CD4-positive, alpha-beta T cell (primary cell): ENCODE measurements at regions not wholly inside any gene's neighbourhood (a gene's known extent, or its start where the extent isn't known, plus 50 kb on each side); places are given as distances from the start of the nearest gene placed in this dataset.

Source experiments
- ATAC-seq: fragments of 200-7000 bp; cut with Tn5 transposase; one replicate; pipeline ENCODE4 v1.10.0; 2022; ENCODE audit warnings: mild to moderate bottlenecking; ENCODE audit not compliant: poor library complexity
- CTCF ChIA-PET: fragments of 350-600 bp; sonication (Branson Sonifier 250); formaldehyde crosslinking; loops from one replicate; lab custom pipeline; 2021; ENCODE audit warnings: antibody characterized with exemption, inconsistent platforms; lab: Charles Lee
- POLR2A ChIA-PET: fragments of 350-600 bp; sonication (Branson Sonifier 250); formaldehyde crosslinking; loops from one replicate; lab custom pipeline; 2021; ENCODE audit warnings: antibody characterized with exemption, inconsistent platforms; lab: Charles Lee
- DNase-seq, 14 experiments: peaks; one replicate each; pipeline ENCODE4 v3.0.0-alpha.2; 2013 to 2020; ENCODE audit warnings: mixed read lengths in 2 of 14
- H3K27ac ChIP-seq, 2 donors: one replicate each; pipeline versions ENCODE4 v1.5.1 to v1.7.0; 2013; ENCODE audit warnings: low read length in 2 of 2, low read depth in 1 of 2, mild to moderate bottlenecking in 1 of 2
- H3K27me3 ChIP-seq, 2 experiments: 1 replicate in 1 of 2; 2 replicates in 1 of 2; pipeline versions ENCODE4 v1.6.1 to v1.7.0; 2013; ENCODE audit warnings: low read length in 2 of 2, control low read depth in 1 of 2, mild to moderate bottlenecking in 1 of 2, moderate library complexity in 1 of 2; ENCODE audit not compliant: insufficient read depth in 2 of 2, control insufficient read depth in 1 of 2
- H3K36me3 ChIP-seq: one replicate; pipeline ENCODE4 v1.6.1; 2013; ENCODE audit warnings: low read length, control low read depth; ENCODE audit not compliant: insufficient read depth
- H3K4me1 ChIP-seq: one replicate; pipeline ENCODE4 v1.6.1; 2013; ENCODE audit warnings: low read length, control low read depth; ENCODE audit not compliant: insufficient read depth
- H3K4me3 ChIP-seq: one replicate; pipeline ENCODE4 v1.5.1; 2013; ENCODE audit warnings: mild to moderate bottlenecking, low read length, moderate library complexity
- H3K9me3 ChIP-seq, 2 experiments: 1 replicate in 1 of 2; 2 replicates in 1 of 2; pipeline versions ENCODE4 v1.6.1 to v1.7.0; 2013; ENCODE audit warnings: low read length in 2 of 2, mild to moderate bottlenecking in 2 of 2, control low read depth in 1 of 2, moderate library complexity in 1 of 2; ENCODE audit not compliant: control insufficient read depth in 1 of 2, insufficient read depth in 1 of 2
- H3K27ac Mint-ChIP-seq: one replicate; pipeline ENCODE4 v1.8.0; 2020; ENCODE audit warnings: mixed read lengths
- H3K27me3 Mint-ChIP-seq: one replicate; pipeline ENCODE4 v1.8.0; 2021; ENCODE audit warnings: mixed read lengths
- H3K36me3 Mint-ChIP-seq: one replicate; pipeline ENCODE4 v1.8.0; 2021; ENCODE audit warnings: low read depth, mixed read lengths
- H3K4me1 Mint-ChIP-seq: one replicate; pipeline ENCODE4 v1.8.0; 2021; ENCODE audit warnings: low read depth, mixed read lengths
- H3K4me3 Mint-ChIP-seq: one replicate; pipeline ENCODE4 v1.8.0; 2020; ENCODE audit warnings: mild to moderate bottlenecking, mixed read lengths
- H3K9me3 Mint-ChIP-seq: one replicate; pipeline ENCODE4 v1.8.0; 2020; ENCODE audit warnings: mixed read lengths
- intact Hi-C, 2 experiments: fragments of 100-400 bp; cut with DNase I in 1 of 2; cut with micrococcal nuclease in 1 of 2; formaldehyde crosslinking; loops; one replicate each; pipeline versions ENCODE4 v1.15.1 to v1.9.0; 2023 to 2025; cut with DNase I, micrococcal nuclease
- TF ChIP-seq, protein P1 (sequence below): fragments of 200-600 bp; IDR thresholded peaks from one replicate; pipeline ENCODE4 v1.8.0; 2022; ENCODE audit warnings: antibody characterized with exemption, mild to moderate bottlenecking

DNA sequence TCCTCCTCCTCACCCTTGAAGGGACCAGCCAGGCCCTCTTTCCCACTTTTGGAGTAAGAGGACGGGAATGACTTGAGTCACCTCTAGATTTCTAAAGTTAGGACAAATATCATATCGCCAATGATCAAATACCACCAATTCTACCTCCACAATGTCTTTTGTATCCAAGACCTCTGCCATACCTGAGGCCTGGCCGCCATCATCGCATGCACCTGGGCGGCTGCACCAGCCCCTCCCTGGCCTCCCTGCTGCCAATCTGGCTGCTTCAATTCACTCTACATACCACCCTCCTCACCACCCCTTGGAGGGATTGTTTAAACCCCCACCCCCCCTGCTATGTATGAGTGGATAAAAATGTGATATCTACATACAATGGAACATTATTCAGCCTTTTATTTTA is 75.0 kb upstream of the RALY start:
- Histone ChIP-seq H3K36me3 (no peaks in the 10 kb centered on the region), H3K9me3 (no peaks in the 10 kb centered on the region), H3K27me3 (no peaks in the 10 kb centered on the region), H3K4me3 (no peak overlapping the region), H3K4me1 (peaks cover 5% of the 10 kb centered on the region), H3K27ac (no peak overlapping the region)
- no peaks in the 10 kb centered on the region for H3K27me3 Mint-ChIP-seq
- ChIA-PET POLR2A (no interaction called here), CTCF (no interaction called here)
- no peak overlapping the region for H3K4me3 Mint-ChIP-seq
- TF ChIP-seq, protein P1, sequence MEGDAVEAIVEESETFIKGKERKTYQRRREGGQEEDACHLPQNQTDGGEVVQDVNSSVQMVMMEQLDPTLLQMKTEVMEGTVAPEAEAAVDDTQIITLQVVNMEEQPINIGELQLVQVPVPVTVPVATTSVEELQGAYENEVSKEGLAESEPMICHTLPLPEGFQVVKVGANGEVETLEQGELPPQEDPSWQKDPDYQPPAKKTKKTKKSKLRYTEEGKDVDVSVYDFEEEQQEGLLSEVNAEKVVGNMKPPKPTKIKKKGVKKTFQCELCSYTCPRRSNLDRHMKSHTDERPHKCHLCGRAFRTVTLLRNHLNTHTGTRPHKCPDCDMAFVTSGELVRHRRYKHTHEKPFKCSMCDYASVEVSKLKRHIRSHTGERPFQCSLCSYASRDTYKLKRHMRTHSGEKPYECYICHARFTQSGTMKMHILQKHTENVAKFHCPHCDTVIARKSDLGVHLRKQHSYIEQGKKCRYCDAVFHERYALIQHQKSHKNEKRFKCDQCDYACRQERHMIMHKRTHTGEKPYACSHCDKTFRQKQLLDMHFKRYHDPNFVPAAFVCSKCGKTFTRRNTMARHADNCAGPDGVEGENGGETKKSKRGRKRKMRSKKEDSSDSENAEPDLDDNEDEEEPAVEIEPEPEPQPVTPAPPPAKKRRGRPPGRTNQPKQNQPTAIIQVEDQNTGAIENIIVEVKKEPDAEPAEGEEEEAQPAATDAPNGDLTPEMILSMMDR: no peak
- DNase-seq: no peak
- intact Hi-C loops: loop anchor here in 1 of 2 experiments (5.0 kb wide), 1 partner anchor 81 kb away; no protein-coding TSS in a partner anchor
- H3K4me1 Mint-ChIP-seq: peaks cover 15% of the 10 kb centered on the region
- no peaks in the 10 kb centered on the region for H3K9me3 Mint-ChIP-seq
- H3K36me3 Mint-ChIP-seq: no peaks in the 10 kb centered on the region
- no peak for ATAC-seq
- H3K27ac Mint-ChIP-seq: no peak overlapping the region

DNA sequence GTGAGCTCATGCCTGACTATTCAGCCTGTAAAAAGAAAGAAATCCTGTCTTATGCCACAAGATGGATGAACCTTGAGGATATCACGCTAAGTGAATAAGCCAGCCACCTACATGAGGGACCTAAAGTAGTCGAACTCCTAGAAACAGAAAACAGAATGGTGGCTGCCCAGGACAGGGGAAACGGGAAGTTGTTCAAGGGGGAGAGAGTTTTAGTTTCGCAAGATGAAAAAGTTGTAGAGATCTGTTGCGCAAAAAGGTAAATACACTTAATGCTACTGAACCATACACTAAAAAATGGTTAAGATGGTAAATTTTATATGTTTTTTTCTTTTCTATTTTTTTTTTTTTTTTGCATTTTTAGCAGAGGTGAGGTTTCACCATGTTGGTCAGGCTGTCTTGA is 74.1 kb upstream of the RALY start:
- DNase-seq (peak in 2 of 14 experiments; percentile 18 to 22), ATAC-seq (no peak)
- no peaks in the 10 kb centered on the region for H3K36me3 ChIP-seq
- peaks cover 5% of the 10 kb centered on the region for H3K4me1 ChIP-seq
- no peak overlapping the region for H3K27ac ChIP-seq
- no peaks in the 10 kb centered on the region for H3K9me3 ChIP-seq
- Mint-ChIP-seq H3K36me3 (no peaks in the 10 kb centered on the region), H3K9me3 (no peaks in the 10 kb centered on the region), H3K27ac (no peak overlapping the region), H3K27me3 (no peaks in the 10 kb centered on the region), H3K4me3 (no peak overlapping the region), H3K4me1 (peaks cover 12% of the 10 kb centered on the region)
- intact Hi-C loops: loop anchor here in 1 of 2 experiments (5.0 kb wide), 1 partner anchor 82 kb away; no protein-coding TSS in a partner anchor
- H3K4me3 ChIP-seq: no peak overlapping the region
- ChIA-PET POLR2A (no interaction called here), CTCF (interaction anchor here (0.7 kb wide), 1 partner anchor 151 kb away, joined by 4 read pairs; no protein-coding TSS in a partner anchor)
- TF ChIP-seq, protein P1: no peak
- no peaks in the 10 kb centered on the region for H3K27me3 ChIP-seq

DNA sequence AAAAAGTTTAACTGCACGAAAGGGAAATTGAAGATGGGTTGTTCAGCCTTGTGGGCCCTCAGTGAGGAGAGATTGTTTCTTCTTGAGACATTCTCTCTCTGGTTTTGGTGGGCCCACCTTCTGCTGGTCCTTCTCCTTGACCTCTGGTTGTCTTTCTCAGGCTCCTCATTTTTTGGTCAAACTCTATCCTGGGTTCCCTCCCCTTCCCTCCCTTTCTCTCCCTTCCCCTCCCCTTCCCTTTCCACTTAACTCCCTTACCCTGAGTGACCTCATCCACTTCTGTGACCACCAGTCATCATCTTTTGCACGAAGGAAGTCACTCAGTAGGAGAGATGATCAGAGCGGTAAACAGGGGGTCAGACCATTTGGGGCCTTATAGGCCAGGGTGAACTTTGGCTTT is 71.5 kb upstream of the RALY start:
- ChIA-PET CTCF (no interaction called here), POLR2A (no interaction called here)
- Histone ChIP-seq H3K4me1 (no peaks in the 10 kb centered on the region), H3K27ac (no peak overlapping the region), H3K36me3 (no peaks in the 10 kb centered on the region), H3K4me3 (no peak overlapping the region), H3K9me3 (no peaks in the 10 kb centered on the region), H3K27me3 (no peaks in the 10 kb centered on the region)
- Mint-ChIP-seq H3K9me3 (no peaks in the 10 kb centered on the region), H3K27ac (no peak overlapping the region), H3K4me3 (no peak overlapping the region), H3K27me3 (no peaks in the 10 kb centered on the region), H3K36me3 (no peaks in the 10 kb centered on the region), H3K4me1 (no peaks in the 10 kb centered on the region)
- intact Hi-C loops: no loop called here
- ATAC-seq (no peak), DNase-seq (no peak)
- TF ChIP-seq, protein P1: no peak
